Neuron (in vitro differentiated cells): ENCODE measurements at regions not wholly inside any gene's neighbourhood (a gene's known extent, or its start where the extent isn't known, plus 50 kb on each side); places are given as distances from the start of the nearest gene placed in this dataset.

Source experiments
- H2AFZ ChIP-seq: one replicate; pipeline ENCODE4 v1.6.1; 2013; ENCODE audit warnings: low read depth, mild to moderate bottlenecking, inconsistent platforms, low read length, moderate library complexity
- H3K27me3 ChIP-seq: one replicate; pipeline ENCODE4 v1.6.1; 2013; ENCODE audit warnings: low read length; ENCODE audit not compliant: insufficient read depth
- H3K36me3 ChIP-seq: one replicate; pipeline ENCODE4 v1.6.1; 2013; ENCODE audit warnings: low read length; ENCODE audit not compliant: insufficient read depth
- H3K4me1 ChIP-seq: one replicate; pipeline ENCODE4 v1.6.1; 2013; ENCODE audit warnings: low read length; ENCODE audit not compliant: insufficient read depth
- H3K4me3 ChIP-seq: 2 replicates; pipeline ENCODE4 v1.5.1; 2013; ENCODE audit warnings: mild to moderate bottlenecking, low read length, moderate library complexity
- H3K9me3 ChIP-seq: one replicate; pipeline ENCODE4 v1.6.1; 2013; ENCODE audit warnings: low read length

DNA sequence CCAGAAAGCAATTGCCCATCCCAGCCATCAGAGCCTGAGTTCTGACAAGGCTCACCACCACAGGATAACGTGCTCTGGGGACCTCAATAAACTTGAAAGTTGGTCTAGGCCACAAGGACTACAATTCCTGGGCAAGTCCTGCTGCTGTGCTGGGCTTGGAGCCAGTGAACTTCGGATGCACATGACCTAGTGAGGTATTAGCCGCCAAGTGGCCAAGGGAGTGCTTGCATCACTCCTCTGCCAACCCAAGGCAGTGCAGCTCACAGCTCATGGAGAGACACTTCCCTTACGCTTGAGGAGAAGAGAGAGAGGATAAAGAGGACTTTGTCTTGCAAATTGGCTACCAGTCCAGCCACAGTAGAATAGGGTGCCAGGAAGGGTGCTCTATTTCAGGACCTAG, 219.6 kb downstream of the MBD2 start:
- no peaks in the 10 kb centered on the region for H3K27me3 ChIP-seq
- H3K9me3 ChIP-seq: no peaks in the 10 kb centered on the region
- H3K4me3 ChIP-seq: no peak overlapping the region
- H2AFZ ChIP-seq: no peak overlapping the region
- H3K4me1 ChIP-seq: no peaks in the 10 kb centered on the region
- no peaks in the 10 kb centered on the region for H3K36me3 ChIP-seq

DNA sequence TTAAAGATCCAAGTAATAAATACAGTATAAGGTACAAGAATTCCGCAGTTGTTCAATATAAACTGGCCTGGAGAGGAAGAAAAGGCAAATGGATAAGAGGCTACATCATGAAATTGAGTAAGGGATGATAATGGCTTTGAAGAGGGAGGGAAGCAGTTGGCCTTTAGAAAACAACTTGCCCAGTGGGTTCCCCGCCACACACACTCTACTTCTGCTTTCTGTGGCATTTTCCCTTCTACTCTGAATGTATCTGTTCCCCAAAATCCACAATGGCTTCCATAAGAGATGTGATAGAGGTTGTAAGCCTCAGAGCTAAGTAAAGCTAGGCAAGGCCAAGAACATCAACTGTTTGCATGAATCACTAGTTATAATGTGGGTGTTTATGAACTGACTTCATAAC, 221.3 kb downstream of the MBD2 start:
- Histone ChIP-seq H3K36me3 (no peaks in the 10 kb centered on the region), H3K4me3 (no peak overlapping the region), H3K4me1 (no peaks in the 10 kb centered on the region), H3K9me3 (no peaks in the 10 kb centered on the region), H3K27me3 (no peaks in the 10 kb centered on the region), H2AFZ (no peak overlapping the region)

DNA sequence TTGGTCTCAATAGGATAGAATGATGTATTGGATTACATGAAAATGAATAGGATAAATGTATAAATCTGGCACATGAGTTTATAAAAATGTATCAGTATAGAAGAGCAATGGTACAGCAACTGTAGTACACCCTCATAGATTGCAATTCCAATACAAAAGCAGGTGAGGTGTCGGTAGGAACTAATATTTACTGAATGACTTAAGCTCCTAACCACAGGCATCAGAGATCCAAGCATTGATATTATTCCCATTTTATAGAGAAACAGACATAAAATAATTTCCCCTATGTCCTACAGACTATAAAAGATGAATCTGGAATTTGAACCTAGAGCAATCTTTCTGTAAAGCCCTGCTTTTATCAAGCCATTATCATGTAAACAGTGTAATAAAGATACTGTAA, 227.4 kb downstream of the MBD2 start:
- Histone ChIP-seq H3K4me1 (no peaks in the 10 kb centered on the region), H3K36me3 (no peaks in the 10 kb centered on the region), H3K4me3 (no peak overlapping the region), H3K9me3 (no peaks in the 10 kb centered on the region), H3K27me3 (no peaks in the 10 kb centered on the region), H2AFZ (no peak overlapping the region)

DNA sequence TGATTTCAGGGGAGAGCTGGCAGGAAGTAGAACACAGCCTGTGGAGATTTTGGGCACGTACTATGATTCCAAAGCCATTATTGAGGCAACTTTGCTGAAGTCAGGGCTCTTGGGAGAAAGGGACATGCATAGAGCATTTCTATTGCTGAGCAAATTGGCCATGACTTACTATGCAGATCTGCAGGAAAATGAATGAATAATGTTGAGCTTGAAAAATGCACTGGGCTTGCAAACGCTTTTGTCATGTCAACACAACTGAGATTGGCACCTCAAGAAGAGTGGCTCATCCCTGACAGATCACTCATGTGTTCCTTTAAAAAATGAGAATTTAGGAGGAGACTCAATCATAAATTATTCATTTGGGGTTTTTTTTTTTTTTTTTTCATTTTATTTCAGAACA, 230.5 kb downstream of the MBD2 start:
- Histone ChIP-seq H3K4me1 (no peaks in the 10 kb centered on the region), H2AFZ (no peak overlapping the region), H3K9me3 (no peaks in the 10 kb centered on the region), H3K4me3 (no peak overlapping the region), H3K36me3 (no peaks in the 10 kb centered on the region), H3K27me3 (no peaks in the 10 kb centered on the region)

- Histone ChIP-seq H3K4me1 (no peaks in the 10 kb centered on the region), H3K36me3 (no peaks in the 10 kb centered on the region), H3K4me3 (no peak overlapping the region), H2AFZ (no peak overlapping the region), H3K9me3 (no peaks in the 10 kb centered on the region), H3K27me3 (no peaks in the 10 kb centered on the region)
Measured at GRCh38 chr18:53991805-53992204, 232.7 kb downstream of the MBD2 start.

GRCh38 chr18:53991202-53991601, 233.3 kb downstream of the MBD2 start:
- Histone ChIP-seq H3K4me1 (no peaks in the 10 kb centered on the region), H2AFZ (no peak overlapping the region), H3K36me3 (no peaks in the 10 kb centered on the region), H3K9me3 (no peaks in the 10 kb centered on the region), H3K4me3 (no peak overlapping the region), H3K27me3 (no peaks in the 10 kb centered on the region)

DNA sequence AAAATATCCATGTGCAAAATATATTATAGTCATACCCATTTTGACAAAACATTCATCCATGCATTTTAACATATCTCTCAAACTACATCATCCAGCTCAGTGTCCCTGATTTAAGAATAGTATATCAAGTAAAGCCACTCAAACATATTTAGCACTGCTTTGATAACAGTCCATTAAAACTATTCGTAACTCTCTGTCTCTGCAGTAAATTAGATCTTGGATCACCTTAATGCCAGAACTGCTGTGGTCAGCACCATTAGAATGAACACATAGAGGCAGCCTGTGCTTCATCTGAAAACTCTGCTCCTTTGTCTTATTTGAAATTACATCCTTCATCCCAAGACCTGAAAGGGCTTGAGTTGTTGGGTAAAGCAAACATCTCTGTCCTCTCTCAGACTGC, 234.0 kb downstream of the MBD2 start:
- no peaks in the 10 kb centered on the region for H3K4me1 ChIP-seq
- no peaks in the 10 kb centered on the region for H3K27me3 ChIP-seq
- H2AFZ ChIP-seq: no peak overlapping the region
- H3K4me3 ChIP-seq: no peak overlapping the region
- H3K36me3 ChIP-seq: no peaks in the 10 kb centered on the region
- no peaks in the 10 kb centered on the region for H3K9me3 ChIP-seq

- H3K36me3 ChIP-seq: no peaks in the 10 kb centered on the region
- no peak overlapping the region for H2AFZ ChIP-seq
- no peaks in the 10 kb centered on the region for H3K9me3 ChIP-seq
- H3K4me1 ChIP-seq: no peaks in the 10 kb centered on the region
- no peak overlapping the region for H3K4me3 ChIP-seq
- no peaks in the 10 kb centered on the region for H3K27me3 ChIP-seq
Measured at GRCh38 chr18:53984021-53984420, 240.4 kb downstream of the MBD2 start.

DNA sequence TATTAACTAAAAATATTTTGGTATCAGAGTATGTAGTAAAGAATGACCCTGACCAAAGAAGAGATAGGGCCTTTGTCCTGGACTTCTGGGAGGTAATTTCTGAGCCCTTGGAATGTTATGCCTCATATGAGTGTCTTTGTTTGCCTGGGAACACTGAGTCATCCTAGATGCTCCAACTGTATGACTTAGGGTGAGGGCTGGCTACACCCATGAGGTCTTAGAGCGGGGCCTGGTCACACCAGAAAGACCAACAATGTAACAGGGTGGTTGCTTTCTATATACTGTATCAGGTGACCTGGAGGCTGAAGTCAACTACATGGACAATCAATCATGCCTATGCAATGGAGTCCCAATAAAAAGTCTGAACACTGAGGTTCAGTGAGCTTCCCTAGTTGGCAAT, 253.1 kb downstream of the MBD2 start:
- H3K4me3 ChIP-seq: no peak overlapping the region
- no peaks in the 10 kb centered on the region for H3K36me3 ChIP-seq
- no peak overlapping the region for H2AFZ ChIP-seq
- H3K9me3 ChIP-seq: no peaks in the 10 kb centered on the region
- H3K27me3 ChIP-seq: no peaks in the 10 kb centered on the region
- no peaks in the 10 kb centered on the region for H3K4me1 ChIP-seq

DNA sequence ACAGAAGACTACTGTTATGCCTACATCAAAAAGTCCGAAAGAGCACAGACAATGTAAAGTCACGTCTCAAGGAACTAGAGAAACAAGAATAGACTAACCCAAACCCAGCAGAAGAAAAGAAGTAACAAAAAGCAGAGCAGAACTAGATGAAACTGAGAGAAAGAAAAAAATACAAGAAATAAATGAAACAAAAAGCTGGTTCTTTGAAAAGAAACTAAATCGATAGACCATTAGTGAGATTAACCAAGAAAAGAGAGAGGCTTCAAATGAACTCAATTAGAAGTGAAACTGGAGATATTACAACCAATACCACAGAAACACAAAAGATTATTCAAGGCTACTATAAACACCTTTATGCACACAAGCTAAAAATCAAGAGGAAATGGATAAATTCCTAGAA, 271.8 kb downstream of the MBD2 start:
- Histone ChIP-seq H3K36me3 (no peaks in the 10 kb centered on the region), H3K4me3 (no peak overlapping the region), H3K27me3 (no peaks in the 10 kb centered on the region), H3K4me1 (no peaks in the 10 kb centered on the region), H3K9me3 (no peaks in the 10 kb centered on the region), H2AFZ (no peak overlapping the region)

GRCh38 chr18:53950545-53950944, 273.9 kb downstream of the MBD2 start:
- H3K4me1 ChIP-seq: no peaks in the 10 kb centered on the region
- H3K9me3 ChIP-seq: no peaks in the 10 kb centered on the region

GRCh38 chr18:53948991-53949390, 275.5 kb downstream of the MBD2 start:
- H3K4me1 ChIP-seq: no peaks in the 10 kb centered on the region
- H3K4me3 ChIP-seq: no peak overlapping the region
- no peaks in the 10 kb centered on the region for H3K36me3 ChIP-seq
- no peak overlapping the region for H2AFZ ChIP-seq
- H3K9me3 ChIP-seq: peaks cover 5% of the 10 kb centered on the region
- H3K27me3 ChIP-seq: no peaks in the 10 kb centered on the region

More at GRCh38 chr18:53950545-53950944, 273.9 kb downstream of the MBD2 start:
- Histone ChIP-seq H3K27me3 (no peaks in the 10 kb centered on the region), H2AFZ (no peak overlapping the region), H3K36me3 (no peaks in the 10 kb centered on the region), H3K4me3 (no peak overlapping the region)

GRCh38 chr18:53947092-53947640, 277.3 kb downstream of the MBD2 start:
- H3K27me3 ChIP-seq: no peaks in the 10 kb centered on the region
- no peak overlapping the region for H3K4me3 ChIP-seq
- H3K4me1 ChIP-seq: no peaks in the 10 kb centered on the region
- no peaks in the 10 kb centered on the region for H3K36me3 ChIP-seq
- H2AFZ ChIP-seq: no peak overlapping the region
- peaks cover 5% of the 10 kb centered on the region for H3K9me3 ChIP-seq

GRCh38 chr18:53946594-53946993, 277.9 kb downstream of the MBD2 start:
- H3K9me3 ChIP-seq: peaks cover 5% of the 10 kb centered on the region
- no peaks in the 10 kb centered on the region for H3K36me3 ChIP-seq
- H3K27me3 ChIP-seq: no peaks in the 10 kb centered on the region
- no peak overlapping the region for H3K4me3 ChIP-seq
- H3K4me1 ChIP-seq: no peaks in the 10 kb centered on the region
- H2AFZ ChIP-seq: no peak overlapping the region
